ENCODE measurements at regions not wholly inside any gene's neighbourhood (a gene's known extent, or its start where the extent isn't known, plus 50 kb on each side); places are given as distances from the start of the nearest gene placed in this dataset.

GRCh38 chr9:30035761-30036160 is 2348.7 kb upstream of the ACO1 start:
- Histone ChIP-seq H3K4me1 (ENCODE audit: insufficient read depth, low read length, severe bottlenecking) (no peaks in the 10 kb centered on the region), H3K79me2 (ENCODE audit: insufficient read depth, low read length) (no peaks in the 10 kb centered on the region), H3K36me3 (ENCODE audit: insufficient read depth, low read length) (no peaks in the 10 kb centered on the region), H3K4me2 (ENCODE audit: low read length) (no peak overlapping the region), H3K27ac (ENCODE audit: low read depth, low read length, poor library complexity, severe bottlenecking) (no peak overlapping the region), H3K9ac (ENCODE audit: low read length) (no peak overlapping the region), H4K20me1 (ENCODE audit: insufficient read depth, low read length) (no peaks in the 10 kb centered on the region), H3K9me3 (ENCODE audit: low read length) (no peaks in the 10 kb centered on the region), H2AFZ (ENCODE audit: low read length) (no peak overlapping the region), H3F3A (ENCODE audit: insufficient read depth, low read length) (no peaks in the 10 kb centered on the region), H3K27me3 (ENCODE audit: insufficient read depth, low read length) (no peaks in the 10 kb centered on the region), H3K4me3 (ENCODE audit: low read depth, low read length, poor library complexity, severe bottlenecking) (no peak overlapping the region), H3K9me2 (ENCODE audit: low read depth, low read length) (no peaks in the 10 kb centered on the region)
- TF ChIP-seq CTCF (IDR thresholded peaks at IDR 0.05; ENCODE audit: low read length) (no peak), EZH2 (IDR thresholded peaks at IDR 0.05; ENCODE audit: borderline replicate concordance, low read length) (no peak)

- H3K27me3 ChIP-seq (ENCODE audit: insufficient read depth, low read length), result no peaks in the 10 kb centered on the region
- H3K36me3 ChIP-seq (ENCODE audit: insufficient read depth, low read length), result no peaks in the 10 kb centered on the region
- TF ChIP-seq EZH2 (IDR thresholded peaks at IDR 0.05; ENCODE audit: borderline replicate concordance, low read length) (no peak), CTCF (IDR thresholded peaks at IDR 0.05; ENCODE audit: low read length) (no peak)
- no peak overlapping the region for H3K9ac ChIP-seq (ENCODE audit: low read length)
- no peaks in the 10 kb centered on the region for H3F3A ChIP-seq (ENCODE audit: insufficient read depth, low read length)
- no peaks in the 10 kb centered on the region for H3K9me3 ChIP-seq (ENCODE audit: low read length)
- H3K4me1 ChIP-seq (ENCODE audit: insufficient read depth, low read length, severe bottlenecking), result no peaks in the 10 kb centered on the region
- H4K20me1 ChIP-seq (ENCODE audit: insufficient read depth, low read length), result no peaks in the 10 kb centered on the region
- no peaks in the 10 kb centered on the region for H3K9me2 ChIP-seq (ENCODE audit: low read depth, low read length)
- no peak overlapping the region for H2AFZ ChIP-seq (ENCODE audit: low read length)
- no peaks in the 10 kb centered on the region for H3K79me2 ChIP-seq (ENCODE audit: insufficient read depth, low read length)
- no peak overlapping the region for H3K4me3 ChIP-seq (ENCODE audit: low read depth, low read length, poor library complexity, severe bottlenecking)
- no peak overlapping the region for H3K4me2 ChIP-seq (ENCODE audit: low read length)
- no peak overlapping the region for H3K27ac ChIP-seq (ENCODE audit: low read depth, low read length, poor library complexity, severe bottlenecking)
These were observed 2347.9 kb upstream of the ACO1 start for GRCh38 chr9:30036558-30036957.

GRCh38 chr9:30039712-30040111 is 2344.7 kb upstream of the ACO1 start:
- Histone ChIP-seq H3K9me3 (ENCODE audit: low read length) (no peaks in the 10 kb centered on the region), H3K4me1 (ENCODE audit: insufficient read depth, low read length, severe bottlenecking) (no peaks in the 10 kb centered on the region), H3K36me3 (ENCODE audit: insufficient read depth, low read length) (no peaks in the 10 kb centered on the region), H3K4me2 (ENCODE audit: low read length) (no peak overlapping the region), H3K9ac (ENCODE audit: low read length) (no peak overlapping the region), H4K20me1 (ENCODE audit: insufficient read depth, low read length) (no peaks in the 10 kb centered on the region), H3K9me2 (ENCODE audit: low read depth, low read length) (no peaks in the 10 kb centered on the region), H2AFZ (ENCODE audit: low read length) (no peak overlapping the region), H3K27ac (ENCODE audit: low read depth, low read length, poor library complexity, severe bottlenecking) (no peak overlapping the region), H3K27me3 (ENCODE audit: insufficient read depth, low read length) (no peaks in the 10 kb centered on the region), H3F3A (ENCODE audit: insufficient read depth, low read length) (no peaks in the 10 kb centered on the region), H3K4me3 (ENCODE audit: low read depth, low read length, poor library complexity, severe bottlenecking) (no peak overlapping the region), H3K79me2 (ENCODE audit: insufficient read depth, low read length) (no peaks in the 10 kb centered on the region)
- TF ChIP-seq EZH2 (IDR thresholded peaks at IDR 0.05; ENCODE audit: borderline replicate concordance, low read length) (no peak), CTCF (IDR thresholded peaks at IDR 0.05; ENCODE audit: low read length) (no peak)
